K562 (cell line): ENCODE measurements at regions not wholly inside any gene's neighbourhood (a gene's known extent, or its start where the extent isn't known, plus 50 kb on each side); places are given as distances from the start of the nearest gene placed in this dataset.

Experiments
- ATAC-seq: fragments of 200-7000 bp; cut with Tn5 transposase; 3 replicates; pipeline ENCODE4 v1.9.1; 2020; ENCODE audit warnings: moderate library complexity
- BruUV-seq: library from RNA; stranded (reverse); fragments of 400-500 nt; replicated peaks from 2 replicates; lab custom pipeline; 2021; lab: Mats Ljungman, UMichigan
- CTCF ChIA-PET: fragments of 300-600 bp; formaldehyde crosslinking; extraction: SDS; loops from one replicate; lab custom pipeline; 2021; ENCODE audit warnings: low intra/inter-chr PET ratio; lab: Yijun Ruan, JAX
- POLR2A ChIA-PET: fragments of 300-600, 350-650 bp; sonication (Branson Sonifier 250); formaldehyde crosslinking; extraction: SDS; loops from one replicate; lab custom pipeline; 2021; ENCODE audit warnings: antibody characterized with exemption, inconsistent platforms; lab: Yijun Ruan, JAX
- DNase-seq, 4 experiments: peaks; one replicate each; pipeline versions ENCODE4 v3.0.0 to v3.0.0-alpha.2; 2011 to 2018; ENCODE audit warnings: low spot score in 3 of 4, mixed read lengths in 3 of 4; ENCODE audit errors: extremely low read depth in 1 of 4
- FAIRE-seq: peaks from 2 replicates; lab custom pipeline; 2011; peaks lifted over from hg19 to GRCh38; lab: Jason Lieb, UNC
- H2AFZ ChIP-seq: 2 replicates; pipeline ENCODE4 v1.6.0; 2011; ENCODE audit warnings: low read depth, low read length, control low read depth, inconsistent platforms
- H3K27ac ChIP-seq: fragments of 200-600 bp; 3 replicates; pipeline ENCODE4 v1.8.0; 2011; ENCODE audit warnings: low read depth, mild to moderate bottlenecking, control low read depth, inconsistent platforms, low read length, moderate library complexity, mixed read lengths; ENCODE audit errors: extremely low read depth
- H3K27me3 ChIP-seq, 2 experiments: fragments of 300-600 bp in 1 of 2; 2 replicates in 1 of 2; 3 replicates in 1 of 2; pipeline versions ENCODE4 v1.6.0 to v1.8.0; 2011; ENCODE audit warnings: inconsistent platforms in 2 of 2, low read length in 2 of 2, mild to moderate bottlenecking in 1 of 2, mixed read lengths in 1 of 2, moderate library complexity in 1 of 2; ENCODE audit not compliant: control insufficient read depth in 2 of 2, insufficient read depth in 2 of 2
- H3K36me3 ChIP-seq: fragments of 300-600 bp; 3 replicates; pipeline ENCODE4 v1.8.0; 2011; ENCODE audit warnings: mild to moderate bottlenecking, low read length, inconsistent platforms; ENCODE audit not compliant: control insufficient read depth, insufficient read depth
- H3K4me1 ChIP-seq, 2 experiments: fragments of 200-600 bp in 1 of 2; replicated peaks in 1 of 2; 2 replicates in 1 of 2; 3 replicates in 1 of 2; pipeline versions ENCODE4 v1.5.1 to v1.8.0; 2011; ENCODE audit warnings: inconsistent platforms in 2 of 2, low read length in 2 of 2, mild to moderate bottlenecking in 1 of 2, mixed read lengths in 1 of 2, moderate library complexity in 1 of 2; ENCODE audit not compliant: control insufficient read depth in 2 of 2, insufficient read depth in 2 of 2
- H3K4me2 ChIP-seq: 2 replicates; pipeline ENCODE4 v1.6.1; 2011; ENCODE audit warnings: low read length, control low read depth, inconsistent platforms, mixed read lengths; ENCODE audit not compliant: insufficient read depth
- H3K4me3 ChIP-seq: fragments of 200-600 bp; sonication (generic), shearing (Covaris generic); 2 replicates; pipeline ENCODE4 v1.5.1; 2016; ENCODE audit warnings: control low read depth, inconsistent platforms
- H3K79me2 ChIP-seq: fragments of 200-600 bp; 3 replicates; pipeline ENCODE4 v1.8.0; 2011; ENCODE audit warnings: low read length, inconsistent platforms; ENCODE audit not compliant: control insufficient read depth, insufficient read depth
- H3K9ac ChIP-seq, 2 experiments: 2 replicates each; pipeline versions ENCODE4 v1.6.0 to v1.6.1; 2011; ENCODE audit warnings: low read depth in 2 of 2, low read length in 2 of 2, control low read depth in 1 of 2, inconsistent platforms in 1 of 2, mild to moderate bottlenecking in 1 of 2, mixed read lengths in 1 of 2; ENCODE audit not compliant: insufficient read depth in 1 of 2
- H3K9me1 ChIP-seq: one replicate; pipeline ENCODE4 v1.6.0; 2011; ENCODE audit warnings: inconsistent platforms, mild to moderate bottlenecking, low read length, moderate library complexity; ENCODE audit not compliant: control insufficient read depth, insufficient read depth
- H3K9me3 ChIP-seq: replicated peaks from 2 replicates; pipeline ENCODE4 v1.5.1; 2011; ENCODE audit warnings: low read depth, low read length, inconsistent platforms; ENCODE audit not compliant: control insufficient read depth, insufficient read depth
- H4K20me1 ChIP-seq: replicated peaks from 2 replicates; pipeline ENCODE4 v1.6.1; 2011; ENCODE audit warnings: low read length, inconsistent platforms, mixed read lengths; ENCODE audit not compliant: control insufficient read depth, insufficient read depth
- CSDE1 ChIP-seq, 2 experiments: fragments of 450-650 bp; IDR thresholded peaks; 2 replicates each; pipeline ENCODE4 v1.6.1; 2016; ENCODE audit warnings: mild to moderate bottlenecking in 1 of 2
- DIDO1 ChIP-seq: fragments of 450-650 bp; IDR thresholded peaks from 2 replicates; pipeline ENCODE4 v1.6.1; 2016; ENCODE audit warnings: low read depth, missing biosample characterization, missing genetic modification characterization
- ELF2 ChIP-seq: fragments of 250-450 bp; sonication (Bioruptor Pico); IDR thresholded peaks from 2 replicates; pipeline ENCODE4 v1.5.0; 2021; ENCODE audit warnings: mild to moderate bottlenecking
- GABPB2 ChIP-seq: fragments of 250-450 bp; sonication (Bioruptor Pico); conservative IDR thresholded peaks from 2 replicates; pipeline ENCODE4 v1.5.1; 2021; ENCODE audit warnings: mild to moderate bottlenecking
- HDAC3 ChIP-seq: fragments of 450-650 bp; IDR thresholded peaks from 2 replicates; pipeline ENCODE4 v1.6.1; 2018; ENCODE audit warnings: borderline replicate concordance, mild to moderate bottlenecking, moderate library complexity; ENCODE audit not compliant: partially characterized antibody
- IFI16 ChIP-seq: fragments of 250-450 bp; sonication (Bioruptor Pico); IDR thresholded peaks from 2 replicates; pipeline ENCODE4 v2.1.2; 2022; ENCODE audit warnings: mild to moderate bottlenecking, inconsistent platforms
- NR4A1 ChIP-seq, 2 experiments: fragments of 250-450 bp in 1 of 2; fragments of 450-650 bp in 1 of 2; sonication (Bioruptor Pico) in 1 of 2; IDR thresholded peaks; 2 replicates each; pipeline versions ENCODE4 v1.4.0 to v1.6.1; 2016 to 2020; ENCODE audit warnings: mild to moderate bottlenecking in 2 of 2, missing compliant biosample characterization in 1 of 2, missing genetic modification characterization in 1 of 2, moderate library complexity in 1 of 2
- PTRF ChIP-seq: fragments of 450-650 bp; IDR thresholded peaks from 2 replicates; pipeline ENCODE4 v1.6.1; 2016; ENCODE audit warnings: mild to moderate bottlenecking, missing genetic modification characterization, missing compliant biosample characterization
- RFX5 ChIP-seq: IDR thresholded peaks from 2 replicates; pipeline ENCODE4 v1.6.1; 2011; ENCODE audit warnings: low read depth, mild to moderate bottlenecking, improper control_type of control experiment, low read length
- WGBS: fragments of 100-300 bp; shearing (Covaris generic); methylation state at CpG from one replicate; pipeline ENCODE4 v1.1.6; 2016; ENCODE audit warnings: low coverage, mixed read lengths; ENCODE audit not compliant: insufficient coverage; ENCODE audit errors: missing lambda C conversion rate; 5-methylcytosine and 5-hydroxymethylcytosine counted together
- in situ Hi-C: fragments of 300-500 bp; cut with MboI; formaldehyde crosslinking; loops from 4 replicates; pipeline ENCODE4 v1.15.0; 2018; ENCODE audit warnings: inconsistent platforms, mixed read lengths
- intact Hi-C: fragments of 100-400 bp; cut with micrococcal nuclease; formaldehyde crosslinking; loops from 2 replicates; pipeline ENCODE4 v1.14.2; 2022

GRCh38 chr7:41489885-41490284, 213.0 kb downstream of the INHBA start (continued):
- TF ChIP-seq RFX5 (no peak), CSDE1 (IDR thresholded peaks at IDR 0.05) (no peak)

- 2% methylated on average over 7 of the region's 7 CpGs for WGBS
- H2AFZ ChIP-seq: no peak overlapping the region
- DNase-seq (no peak), ATAC-seq (no peak), FAIRE-seq (no peak)
- no peaks in the 10 kb centered on the region for H3K4me1 ChIP-seq
- no TSS peak for BruUV-seq
- ChIA-PET POLR2A (no interaction called here), CTCF (no interaction called here)
- in situ Hi-C loops: no loop called here
- intact Hi-C loops: no loop called here
- H3K27me3 ChIP-seq: no peaks in the 10 kb centered on the region
- TF ChIP-seq ELF2 (no peak), IFI16 (CRISPR knock-in tag) (no peak), GABPB2 (CRISPR knock-in tag) (no peak), NR4A1 (CRISPR knock-in tag; IDR thresholded peaks at IDR 0.05) (no peak), NR4A1 (tag; IDR thresholded peaks at IDR 0.05) (no peak), HDAC3 (no peak), DIDO1 (tag) (no peak), PTRF (tag) (no peak)
- TF ChIP-seq, all 486 proteins: peak for 0
- Histone ChIP-seq H3K27ac (no peak overlapping the region), H4K20me1 (no peaks in the 10 kb centered on the region), H3K9ac (no peak overlapping the region), H3K4me2 (no peak overlapping the region), H3K36me3 (no peaks in the 10 kb centered on the region), H3K9me1 (no peaks in the 10 kb centered on the region), H3K4me3 (no peak overlapping the region), H3K79me2 (no peaks in the 10 kb centered on the region), H3K9me3 (no peaks in the 10 kb centered on the region)
Observed at GRCh38 chr7:41487229-41487940, 215.5 kb downstream of the INHBA start.
